Activated CD8-positive, alpha-beta memory T cell treated with anti-CD3 and anti-CD28 coated beads, Interleukin-2, amount 10 ng/mL, durations not matched to agents 7 days and 5 days (primary cell): ENCODE measurements at regions not wholly inside any gene's neighbourhood (a gene's known extent, or its start where the extent isn't known, plus 50 kb on each side); places are given as distances from the start of the nearest gene placed in this dataset.
"Not testable (repeated sequence)": the region's sequence is repeated elsewhere in the genome, so short reads cannot be mapped to it uniquely, and the experiment has no call there.

Experiments used
- ATAC-seq: fragments of 150-1000 bp; cut with Tn5 transposase; one replicate; pipeline ENCODE4 v1.10.0; 2021; ENCODE audit warnings: moderate library complexity
- CTCF ChIA-PET: fragments of 350-600 bp; sonication (Branson Sonifier 250); formaldehyde crosslinking; loops from one replicate; lab custom pipeline; 2021; ENCODE audit warnings: antibody characterized with exemption; lab: Charles Lee
- DNase-seq: peaks from one replicate; pipeline ENCODE4 v3.0.0-alpha.2; 2020
- H3K27ac Mint-ChIP-seq: one replicate; pipeline ENCODE4 v1.8.0; 2021; ENCODE audit warnings: mild to moderate bottlenecking, mixed read lengths
- H3K27me3 Mint-ChIP-seq: one replicate; pipeline ENCODE4 v1.8.0; 2021; ENCODE audit warnings: mixed read lengths
- H3K36me3 Mint-ChIP-seq: one replicate; pipeline ENCODE4 v1.8.0; 2021; ENCODE audit warnings: mild to moderate bottlenecking, mixed read lengths
- H3K4me1 Mint-ChIP-seq: one replicate; pipeline ENCODE4 v1.8.0; 2021; ENCODE audit warnings: mixed read lengths
- H3K4me3 Mint-ChIP-seq: one replicate; pipeline ENCODE4 v1.8.0; 2021; ENCODE audit warnings: mild to moderate bottlenecking, moderate library complexity, mixed read lengths
- H3K9me3 Mint-ChIP-seq: one replicate; pipeline ENCODE4 v1.8.0; 2022; ENCODE audit warnings: low read depth, mixed read lengths

- no peaks in the 10 kb centered on the region for H3K4me1 Mint-ChIP-seq
- no peak for ATAC-seq
These were observed 110.2 kb upstream of the RBBP8 start for GRCh38 chr18:22822841-22823508.

GRCh38 chr18:22826726-22827125 is 106.4 kb upstream of the RBBP8 start:
- H3K27me3 Mint-ChIP-seq = peaks cover 42% of the 10 kb centered on the region
- no peaks in the 10 kb centered on the region for H3K4me1 Mint-ChIP-seq
- DNase-seq (no peak), ATAC-seq (no peak)
- H3K4me3 Mint-ChIP-seq = no peak overlapping the region
- CTCF ChIA-PET = no interaction called here
- no peaks in the 10 kb centered on the region for H3K9me3 Mint-ChIP-seq
- H3K36me3 Mint-ChIP-seq = no peaks in the 10 kb centered on the region
- H3K27ac Mint-ChIP-seq = no peak overlapping the region

More at GRCh38 chr18:22822841-22823508, 110.2 kb upstream of the RBBP8 start:
- no peaks in the 10 kb centered on the region for H3K9me3 Mint-ChIP-seq
- H3K36me3 Mint-ChIP-seq = no peaks in the 10 kb centered on the region
- H3K27me3 Mint-ChIP-seq = peaks cover 30% of the 10 kb centered on the region
- no peak for DNase-seq
- CTCF ChIA-PET = no interaction called here
- no peak overlapping the region for H3K27ac Mint-ChIP-seq
- H3K4me3 Mint-ChIP-seq = no peak overlapping the region

- Mint-ChIP-seq H3K27ac (no peak overlapping the region), H3K4me1 (no peaks in the 10 kb centered on the region), H3K36me3 (no peaks in the 10 kb centered on the region), H3K9me3 (no peaks in the 10 kb centered on the region), H3K27me3 (peaks cover 43% of the 10 kb centered on the region), H3K4me3 (no peak overlapping the region)
- DNase-seq (no peak), ATAC-seq (no peak)
- CTCF ChIA-PET = no interaction called here
These were observed 105.9 kb upstream of the RBBP8 start for GRCh38 chr18:22827216-22827615.

GRCh38 chr18:22827741-22828140 is 105.4 kb upstream of the RBBP8 start:
- ATAC-seq = no peak
- no peak for DNase-seq
- H3K27ac Mint-ChIP-seq = no peak overlapping the region
- H3K36me3 Mint-ChIP-seq = no peaks in the 10 kb centered on the region
- no peaks in the 10 kb centered on the region for H3K9me3 Mint-ChIP-seq
- H3K27me3 Mint-ChIP-seq = peaks cover 47% of the 10 kb centered on the region
- no peaks in the 10 kb centered on the region for H3K4me1 Mint-ChIP-seq
- CTCF ChIA-PET = no interaction called here
- H3K4me3 Mint-ChIP-seq = no peak overlapping the region

- Mint-ChIP-seq H3K9me3 (no peaks in the 10 kb centered on the region), H3K4me1 (no peaks in the 10 kb centered on the region), H3K27me3 (peaks cover 50% of the 10 kb centered on the region), H3K36me3 (no peaks in the 10 kb centered on the region), H3K4me3 (no peak overlapping the region), H3K27ac (no peak overlapping the region)
- CTCF ChIA-PET = no interaction called here
- ATAC-seq (no peak), DNase-seq (no peak)
These were observed 105.0 kb upstream of the RBBP8 start for GRCh38 chr18:22828171-22828570.

GRCh38 chr18:22828583-22828982 is 104.5 kb upstream of the RBBP8 start:
- H3K9me3 Mint-ChIP-seq, H3K27ac Mint-ChIP-seq, H3K4me3 Mint-ChIP-seq, H3K36me3 Mint-ChIP-seq, CTCF ChIA-PET, DNase-seq, H3K4me1 Mint-ChIP-seq, ATAC-seq: not testable (repeated sequence)
- H3K27me3 Mint-ChIP-seq = peaks cover 54% of the 10 kb centered on the region

- Mint-ChIP-seq H3K4me3 (no peak overlapping the region), H3K27ac (no peak overlapping the region), H3K27me3 (peaks cover 57% of the 10 kb centered on the region), H3K36me3 (no peaks in the 10 kb centered on the region), H3K9me3 (no peaks in the 10 kb centered on the region), H3K4me1 (no peaks in the 10 kb centered on the region)
- DNase-seq (no peak), ATAC-seq (no peak)
- CTCF ChIA-PET = interaction anchor here (1.3 kb wide), 1 partner anchor 31 kb away, joined by 3 read pairs; no protein-coding TSS in a partner anchor
These were observed 103.3 kb upstream of the RBBP8 start for GRCh38 chr18:22829781-22830180.

GRCh38 chr18:22830511-22830910 is 102.6 kb upstream of the RBBP8 start:
- ATAC-seq (no peak), DNase-seq (no peak)
- Mint-ChIP-seq H3K4me1 (no peaks in the 10 kb centered on the region), H3K27me3 (peaks cover 59% of the 10 kb centered on the region), H3K27ac (no peak overlapping the region), H3K36me3 (no peaks in the 10 kb centered on the region), H3K9me3 (no peaks in the 10 kb centered on the region), H3K4me3 (no peak overlapping the region)
- CTCF ChIA-PET = interaction anchor here (1.3 kb wide), 1 partner anchor 32 kb away, joined by 3 read pairs; no protein-coding TSS in a partner anchor

GRCh38 chr18:22831441-22831904 is 101.7 kb upstream of the RBBP8 start:
- peaks cover 60% of the 10 kb centered on the region for H3K27me3 Mint-ChIP-seq
- H3K27ac Mint-ChIP-seq = no peak overlapping the region
- no peaks in the 10 kb centered on the region for H3K9me3 Mint-ChIP-seq
- CTCF ChIA-PET = interaction anchor here (1.3 kb wide), 1 partner anchor 32 kb away, joined by 3 read pairs; no protein-coding TSS in a partner anchor
- no peaks in the 10 kb centered on the region for H3K36me3 Mint-ChIP-seq
- no peaks in the 10 kb centered on the region for H3K4me1 Mint-ChIP-seq
- no peak for DNase-seq
- no peak for ATAC-seq
- H3K4me3 Mint-ChIP-seq = no peak overlapping the region

- Mint-ChIP-seq H3K4me1 (no peaks in the 10 kb centered on the region), H3K4me3 (no peak overlapping the region), H3K27ac (no peak overlapping the region), H3K9me3 (no peaks in the 10 kb centered on the region), H3K27me3 (peaks cover 33% of the 10 kb centered on the region), H3K36me3 (no peaks in the 10 kb centered on the region)
- ATAC-seq (no peak), DNase-seq (no peak)
- CTCF ChIA-PET = no interaction called here
These were observed 96.2 kb upstream of the RBBP8 start for GRCh38 chr18:22836932-22837331.

GRCh38 chr18:22838221-22838620 is 94.9 kb upstream of the RBBP8 start:
- CTCF ChIA-PET = interaction anchor here (0.6 kb wide), 1 partner anchor 145 kb away, joined by 3 read pairs; no protein-coding TSS in a partner anchor
- DNase-seq = no peak

GRCh38 chr18:22838639-22839277 is 94.4 kb upstream of the RBBP8 start:
- Mint-ChIP-seq H3K4me1 (no peaks in the 10 kb centered on the region), H3K36me3 (no peaks in the 10 kb centered on the region), H3K27me3 (peaks cover 30% of the 10 kb centered on the region), H3K9me3 (no peaks in the 10 kb centered on the region), H3K27ac (no peak overlapping the region), H3K4me3 (no peak overlapping the region)
- ATAC-seq (peak; percentile 67), DNase-seq (no peak)
- CTCF ChIA-PET = interaction anchor here (0.6 kb wide), 1 partner anchor 145 kb away, joined by 3 read pairs; no protein-coding TSS in a partner anchor

More at GRCh38 chr18:22838221-22838620, 94.9 kb upstream of the RBBP8 start:
- H3K27me3 Mint-ChIP-seq = peaks cover 31% of the 10 kb centered on the region
- ATAC-seq = no peak
- H3K27ac Mint-ChIP-seq = no peak overlapping the region
- no peaks in the 10 kb centered on the region for H3K9me3 Mint-ChIP-seq
- H3K4me1 Mint-ChIP-seq = no peaks in the 10 kb centered on the region
- H3K36me3 Mint-ChIP-seq = no peaks in the 10 kb centered on the region
- no peak overlapping the region for H3K4me3 Mint-ChIP-seq

- no peaks in the 10 kb centered on the region for H3K9me3 Mint-ChIP-seq
- H3K4me3 Mint-ChIP-seq = no peak overlapping the region
- H3K27ac Mint-ChIP-seq = no peak overlapping the region
- H3K27me3 Mint-ChIP-seq = peaks cover 28% of the 10 kb centered on the region
- ATAC-seq (peak; percentile 58), DNase-seq (no peak)
- CTCF ChIA-PET = no interaction called here
- H3K4me1 Mint-ChIP-seq = no peaks in the 10 kb centered on the region
- no peaks in the 10 kb centered on the region for H3K36me3 Mint-ChIP-seq
These were observed 93.7 kb upstream of the RBBP8 start for GRCh38 chr18:22839340-22839821.
